Cardiac fibroblast (primary cell): ENCODE measurements at regions not wholly inside any gene's neighbourhood (a gene's known extent, or its start where the extent isn't known, plus 50 kb on each side); places are given as distances from the start of the nearest gene placed in this dataset.

ENCODE experiments used
- DNase-seq, 2 donors: peaks; one replicate each; pipeline versions ENCODE4 v3.0.0 to v3.0.0-alpha.2; 2010; ENCODE audit warnings: low read depth in 2 of 2
- H3K4me3 ChIP-seq, 2 donors: replicated peaks in 1 of 2; 1 replicate in 1 of 2; 2 replicates in 1 of 2; pipeline ENCODE4 v1.5.1; 2011; ENCODE audit warnings: low read depth in 2 of 2, low read length in 2 of 2, mild to moderate bottlenecking in 2 of 2, moderate library complexity in 1 of 2
- TF ChIP-seq, protein P1 (sequence below): IDR thresholded peaks from one replicate; pipeline ENCODE4 v1.5.1; 2011; ENCODE audit warnings: low read depth, mild to moderate bottlenecking, low read length, inconsistent platforms

DNA sequence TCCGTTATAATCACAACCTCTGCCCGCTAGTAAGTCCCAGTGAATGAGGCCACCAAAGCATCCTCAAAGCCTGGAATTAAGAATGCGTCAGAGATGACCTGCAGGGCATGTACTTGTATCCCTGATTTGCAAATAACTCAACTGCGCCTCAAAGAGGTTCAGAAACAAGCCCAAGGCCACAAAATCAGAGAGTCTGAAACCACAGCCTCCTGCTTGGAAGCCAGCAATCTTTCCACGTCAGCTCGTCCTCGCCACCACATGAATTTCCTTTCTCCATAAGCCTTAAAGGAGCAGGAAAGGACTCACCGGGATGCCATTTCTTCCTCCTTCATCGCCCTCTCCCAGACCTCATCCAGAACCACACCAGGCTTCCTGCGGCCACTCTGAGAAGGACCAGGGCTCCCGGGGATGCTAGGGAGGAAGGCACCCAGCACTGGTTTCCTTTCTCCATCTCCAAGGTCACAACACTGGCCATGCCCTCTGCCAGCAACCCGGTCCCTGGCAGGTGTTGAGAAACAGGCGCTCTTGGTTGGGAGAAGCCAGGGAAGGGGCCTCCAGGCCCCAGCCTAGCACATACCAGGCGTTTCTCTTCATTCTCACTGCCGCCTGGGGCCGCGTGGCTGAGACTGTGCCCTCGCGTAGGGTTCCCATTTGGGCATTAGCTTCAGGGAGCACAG, 191.2 kb upstream of the DIO3 start:
- H3K4me3 ChIP-seq: no peak overlapping the region
- DNase-seq: no peak
- TF ChIP-seq, protein P1, sequence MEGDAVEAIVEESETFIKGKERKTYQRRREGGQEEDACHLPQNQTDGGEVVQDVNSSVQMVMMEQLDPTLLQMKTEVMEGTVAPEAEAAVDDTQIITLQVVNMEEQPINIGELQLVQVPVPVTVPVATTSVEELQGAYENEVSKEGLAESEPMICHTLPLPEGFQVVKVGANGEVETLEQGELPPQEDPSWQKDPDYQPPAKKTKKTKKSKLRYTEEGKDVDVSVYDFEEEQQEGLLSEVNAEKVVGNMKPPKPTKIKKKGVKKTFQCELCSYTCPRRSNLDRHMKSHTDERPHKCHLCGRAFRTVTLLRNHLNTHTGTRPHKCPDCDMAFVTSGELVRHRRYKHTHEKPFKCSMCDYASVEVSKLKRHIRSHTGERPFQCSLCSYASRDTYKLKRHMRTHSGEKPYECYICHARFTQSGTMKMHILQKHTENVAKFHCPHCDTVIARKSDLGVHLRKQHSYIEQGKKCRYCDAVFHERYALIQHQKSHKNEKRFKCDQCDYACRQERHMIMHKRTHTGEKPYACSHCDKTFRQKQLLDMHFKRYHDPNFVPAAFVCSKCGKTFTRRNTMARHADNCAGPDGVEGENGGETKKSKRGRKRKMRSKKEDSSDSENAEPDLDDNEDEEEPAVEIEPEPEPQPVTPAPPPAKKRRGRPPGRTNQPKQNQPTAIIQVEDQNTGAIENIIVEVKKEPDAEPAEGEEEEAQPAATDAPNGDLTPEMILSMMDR: no peak

DNA sequence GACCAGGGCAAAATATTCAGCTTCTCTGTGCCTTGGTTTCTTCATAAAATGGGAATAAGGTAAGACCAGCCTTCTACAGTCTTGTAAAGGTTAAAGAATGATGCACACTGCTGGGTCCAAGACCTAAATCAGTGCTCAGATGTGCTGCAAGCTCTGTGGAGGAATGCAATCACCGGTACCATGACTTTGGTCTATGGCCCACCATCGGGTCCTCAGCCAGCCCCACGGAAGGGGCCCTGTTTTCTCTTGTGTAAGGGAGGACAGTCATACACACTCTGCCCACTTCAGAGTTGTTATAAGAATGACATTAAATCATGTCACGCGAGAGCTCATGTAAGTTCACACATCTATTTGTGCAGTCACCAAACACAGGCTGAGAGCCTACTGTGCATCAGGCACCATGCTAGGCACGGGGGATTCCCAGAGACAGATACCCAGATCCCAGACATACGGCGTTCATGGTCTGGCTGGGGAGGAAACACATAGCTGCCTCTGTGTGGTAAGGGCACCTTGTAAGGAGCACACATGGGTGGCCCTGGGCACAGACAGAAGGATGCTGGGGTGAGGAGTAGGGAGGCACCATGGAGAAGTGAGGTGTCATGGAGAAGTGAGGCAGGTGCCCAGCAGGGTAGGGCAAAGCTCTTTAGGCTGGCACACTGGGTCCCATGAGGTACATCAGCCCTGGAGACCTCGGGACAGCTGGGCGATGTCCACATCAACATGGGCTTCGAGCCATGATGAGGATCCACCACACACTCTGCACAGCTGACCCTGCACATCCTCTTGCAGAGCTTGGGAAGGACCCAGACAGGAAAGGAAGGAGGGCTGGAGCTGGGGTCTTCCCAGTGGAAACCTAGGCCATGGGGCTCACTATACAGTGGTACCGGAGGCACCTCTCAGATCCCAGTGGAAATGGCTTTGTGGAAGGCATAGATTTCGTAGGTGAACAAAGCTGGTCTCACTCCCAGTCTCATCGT, 190.4 kb upstream of the DIO3 start:
- TF ChIP-seq, protein P1: no peak
- no peak for DNase-seq
- H3K4me3 ChIP-seq: no peak overlapping the region

DNA sequence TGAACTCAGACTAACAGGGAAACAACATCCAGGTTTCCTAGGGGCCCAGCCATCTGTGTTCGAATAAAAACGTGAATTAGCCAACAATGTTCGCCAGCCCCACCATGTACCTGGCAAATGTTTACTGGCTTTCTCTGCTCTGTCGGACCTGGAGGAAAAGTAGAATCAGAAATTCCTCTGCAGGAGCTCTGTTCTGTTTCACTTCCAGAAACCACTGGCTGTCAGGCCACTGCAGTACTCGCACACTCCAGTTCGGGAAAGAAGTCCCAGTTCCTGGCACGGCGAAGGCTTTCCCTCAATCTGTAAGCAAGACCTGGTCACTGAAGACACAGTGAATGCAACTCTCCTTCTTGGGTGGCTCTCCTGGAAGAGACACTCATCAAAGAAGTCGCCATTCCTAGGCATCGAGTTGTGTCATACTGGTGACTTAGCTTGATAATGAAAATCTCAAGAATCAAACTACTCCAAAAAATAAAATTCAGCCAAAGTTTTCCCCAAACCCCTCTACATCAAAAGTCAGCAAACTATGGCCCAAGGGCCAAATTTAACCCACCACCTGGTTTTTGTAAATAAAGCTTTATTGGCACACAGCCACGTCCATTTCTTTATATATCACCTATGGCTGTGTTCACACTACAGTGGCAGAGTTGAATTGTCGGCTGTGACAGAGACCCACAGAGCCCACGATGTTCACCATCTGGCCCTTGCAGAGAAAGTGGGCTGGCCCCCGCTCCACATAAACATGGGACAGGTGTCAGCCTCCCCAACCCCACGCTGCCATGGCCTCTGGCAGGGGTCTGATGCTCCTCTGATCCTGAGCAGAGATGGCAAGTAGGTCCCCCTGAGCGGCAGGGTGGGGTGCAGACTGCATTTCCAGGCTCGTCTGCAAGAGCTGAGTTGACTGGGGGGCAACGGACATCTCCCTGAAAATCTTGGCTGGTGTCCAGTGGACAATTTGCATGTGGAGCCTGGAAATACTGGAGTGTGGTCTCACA, 189.2 kb upstream of the DIO3 start:
- TF ChIP-seq, protein P1: no peak
- H3K4me3 ChIP-seq: no peak overlapping the region
- no peak for DNase-seq

DNA sequence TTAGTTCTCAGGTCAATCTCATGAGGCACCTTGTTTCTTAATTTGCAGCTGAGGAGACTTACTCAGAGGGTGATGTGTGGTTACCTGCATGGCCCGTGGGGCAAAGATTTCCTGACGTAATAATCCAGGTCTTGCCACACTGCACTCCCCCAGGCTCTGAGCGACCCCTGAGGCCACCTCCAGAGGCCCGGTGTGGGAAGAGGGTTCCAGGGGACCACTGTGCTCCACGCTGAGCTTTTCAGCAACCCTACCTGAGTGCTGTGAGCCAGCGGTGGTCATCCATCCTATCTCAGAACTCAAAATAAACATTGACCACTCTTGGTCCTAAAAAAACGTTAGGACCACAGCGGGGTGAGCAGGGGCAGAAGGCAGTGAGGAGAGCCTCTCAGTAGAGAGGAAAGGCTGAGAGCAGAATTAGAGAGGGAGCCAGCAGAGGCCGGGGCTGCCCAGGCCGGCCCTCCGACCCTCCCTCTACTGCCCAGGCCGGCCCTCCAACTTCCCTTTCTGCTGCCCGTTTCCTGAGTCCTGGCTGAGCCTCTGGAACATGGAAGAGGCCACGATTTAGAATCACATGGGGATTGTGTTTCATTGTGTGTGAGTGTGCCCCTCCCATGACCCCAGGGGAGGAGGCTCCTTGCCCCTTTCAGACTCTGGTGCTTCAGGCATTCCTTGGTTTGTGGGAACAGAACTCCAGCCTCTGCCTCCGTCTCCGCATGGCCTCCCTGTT, 188.2 kb upstream of the DIO3 start:
- DNase-seq: no peak
- TF ChIP-seq, protein P1: no peak
- no peak overlapping the region for H3K4me3 ChIP-seq

DNA sequence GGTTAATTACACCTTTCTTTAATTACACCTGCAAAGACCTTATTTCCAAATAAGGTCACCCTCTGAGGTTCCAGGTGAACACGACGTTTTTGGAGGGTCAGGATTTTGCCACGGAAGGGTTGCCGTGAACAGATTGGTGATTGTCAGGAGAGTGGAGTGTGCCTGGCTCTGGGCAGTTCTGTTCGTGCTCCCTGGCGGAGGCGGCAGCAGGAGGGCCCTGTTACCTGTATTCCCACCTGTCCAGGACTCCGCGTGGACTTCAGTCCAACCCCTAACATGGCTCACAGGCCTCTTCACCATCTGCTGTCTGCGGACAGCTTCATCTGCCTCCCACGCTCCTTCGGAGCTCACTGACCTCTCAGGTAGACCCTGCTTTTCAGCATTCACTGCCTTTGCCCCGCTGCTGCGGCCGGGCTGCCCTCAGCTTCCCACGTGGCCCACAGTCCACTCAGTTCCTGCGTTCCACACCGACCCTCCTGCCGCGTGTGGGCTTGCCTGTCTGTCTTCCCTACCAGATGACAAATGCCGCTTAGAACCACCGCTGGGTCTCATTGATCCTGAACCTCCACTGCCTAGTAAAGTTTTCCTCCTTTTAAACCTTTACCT, 187.5 kb upstream of the DIO3 start:
- no peak overlapping the region for H3K4me3 ChIP-seq
- no peak for DNase-seq
- TF ChIP-seq, protein P1: no peak
